ENCODE measurements at regions not wholly inside any gene's neighbourhood (a gene's known extent, or its start where the extent isn't known, plus 50 kb on each side); places are given as distances from the start of the nearest gene placed in this dataset.

DNA sequence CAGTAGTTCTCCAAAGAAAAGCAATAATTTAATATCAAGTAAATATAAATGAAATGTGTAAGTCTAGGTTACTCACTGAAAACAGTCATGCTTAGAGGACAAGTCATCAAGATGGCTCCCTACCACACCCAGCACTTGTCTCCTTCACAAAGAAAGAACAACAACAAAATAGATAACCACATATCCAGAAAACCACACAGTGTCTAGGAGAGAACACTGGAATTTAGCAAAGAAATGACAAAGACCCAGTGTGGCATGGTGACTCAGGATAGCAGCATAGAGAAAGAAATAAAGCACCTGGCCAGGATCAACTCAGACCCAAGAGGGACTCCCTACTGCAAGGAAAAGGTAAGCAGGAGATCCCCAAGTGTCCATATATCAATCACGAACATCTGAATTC is 356.2 kb downstream of the TMEM161B start:
- TF ChIP-seq DPF2 (IDR thresholded peaks at IDR 0.05): no peak
- TF ChIP-seq, protein P1, sequence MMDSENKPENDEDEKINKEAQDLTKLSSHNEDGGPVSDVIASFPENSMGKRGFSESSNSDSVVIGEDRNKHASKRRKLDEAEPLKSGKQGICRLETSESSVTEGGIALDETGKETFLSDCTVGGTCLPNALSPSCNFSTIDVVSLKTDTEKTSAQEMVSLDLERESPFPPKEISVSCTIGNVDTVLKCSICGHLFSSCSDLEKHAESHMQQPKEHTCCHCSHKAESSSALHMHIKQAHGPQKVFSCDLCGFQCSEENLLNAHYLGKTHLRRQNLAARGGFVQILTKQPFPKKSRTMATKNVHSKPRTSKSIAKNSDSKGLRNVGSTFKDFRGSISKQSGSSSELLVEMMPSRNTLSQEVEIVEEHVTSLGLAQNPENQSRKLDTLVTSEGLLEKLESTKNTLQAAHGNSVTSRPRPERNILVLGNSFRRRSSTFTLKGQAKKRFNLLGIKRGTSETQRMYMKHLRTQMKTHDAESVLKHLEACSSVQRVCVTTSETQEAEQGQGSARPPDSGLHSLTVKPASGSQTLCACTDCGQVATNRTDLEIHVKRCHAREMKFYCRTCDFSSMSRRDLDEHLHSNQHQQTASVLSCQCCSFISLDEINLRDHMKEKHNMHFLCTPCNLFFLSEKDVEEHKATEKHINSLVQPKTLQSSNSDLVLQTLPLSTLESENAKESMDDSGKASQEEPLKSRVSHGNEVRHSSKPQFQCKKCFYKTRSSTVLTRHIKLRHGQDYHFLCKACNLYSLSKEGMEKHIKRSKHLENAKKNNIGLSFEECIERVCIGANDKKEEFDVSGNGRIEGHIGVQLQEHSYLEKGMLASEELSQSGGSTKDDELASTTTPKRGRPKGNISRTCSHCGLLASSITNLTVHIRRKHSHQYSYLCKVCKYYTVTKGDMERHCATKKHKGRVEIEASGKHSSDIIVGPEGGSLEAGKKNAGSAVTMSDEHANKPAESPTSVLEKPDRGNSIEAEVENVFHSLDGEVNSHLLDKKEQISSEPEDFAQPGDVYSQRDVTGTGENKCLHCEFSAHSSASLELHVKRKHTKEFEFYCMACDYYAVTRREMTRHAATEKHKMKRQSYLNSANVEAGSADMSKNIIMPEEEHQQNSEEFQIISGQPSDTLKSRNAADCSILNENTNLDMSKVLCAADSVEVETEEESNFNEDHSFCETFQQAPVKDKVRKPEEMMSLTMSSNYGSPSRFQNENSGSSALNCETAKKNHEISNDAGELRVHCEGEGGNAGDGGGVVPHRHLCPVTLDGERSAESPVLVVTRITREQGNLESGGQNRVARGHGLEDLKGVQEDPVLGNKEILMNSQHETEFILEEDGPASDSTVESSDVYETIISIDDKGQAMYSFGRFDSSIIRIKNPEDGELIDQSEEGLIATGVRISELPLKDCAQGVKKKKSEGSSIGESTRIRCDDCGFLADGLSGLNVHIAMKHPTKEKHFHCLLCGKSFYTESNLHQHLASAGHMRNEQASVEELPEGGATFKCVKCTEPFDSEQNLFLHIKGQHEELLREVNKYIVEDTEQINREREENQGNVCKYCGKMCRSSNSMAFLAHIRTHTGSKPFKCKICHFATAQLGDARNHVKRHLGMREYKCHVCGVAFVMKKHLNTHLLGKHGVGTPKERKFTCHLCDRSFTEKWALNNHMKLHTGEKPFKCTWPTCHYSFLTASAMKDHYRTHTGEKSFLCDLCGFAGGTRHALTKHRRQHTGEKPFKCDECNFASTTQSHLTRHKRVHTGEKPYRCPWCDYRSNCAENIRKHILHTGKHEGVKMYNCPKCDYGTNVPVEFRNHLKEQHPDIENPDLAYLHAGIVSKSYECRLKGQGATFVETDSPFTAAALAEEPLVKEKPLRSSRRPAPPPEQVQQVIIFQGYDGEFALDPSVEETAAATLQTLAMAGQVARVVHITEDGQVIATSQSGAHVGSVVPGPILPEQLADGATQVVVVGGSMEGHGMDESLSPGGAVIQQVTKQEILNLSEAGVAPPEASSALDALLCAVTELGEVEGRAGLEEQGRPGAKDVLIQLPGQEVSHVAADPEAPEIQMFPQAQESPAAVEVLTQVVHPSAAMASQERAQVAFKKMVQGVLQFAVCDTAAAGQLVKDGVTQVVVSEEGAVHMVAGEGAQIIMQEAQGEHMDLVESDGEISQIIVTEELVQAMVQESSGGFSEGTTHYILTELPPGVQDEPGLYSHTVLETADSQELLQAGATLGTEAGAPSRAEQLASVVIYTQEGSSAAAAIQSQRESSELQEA (IDR thresholded peaks at IDR 0.05; ENCODE audit: low read depth): no peak
- TF ChIP-seq, protein P2, sequence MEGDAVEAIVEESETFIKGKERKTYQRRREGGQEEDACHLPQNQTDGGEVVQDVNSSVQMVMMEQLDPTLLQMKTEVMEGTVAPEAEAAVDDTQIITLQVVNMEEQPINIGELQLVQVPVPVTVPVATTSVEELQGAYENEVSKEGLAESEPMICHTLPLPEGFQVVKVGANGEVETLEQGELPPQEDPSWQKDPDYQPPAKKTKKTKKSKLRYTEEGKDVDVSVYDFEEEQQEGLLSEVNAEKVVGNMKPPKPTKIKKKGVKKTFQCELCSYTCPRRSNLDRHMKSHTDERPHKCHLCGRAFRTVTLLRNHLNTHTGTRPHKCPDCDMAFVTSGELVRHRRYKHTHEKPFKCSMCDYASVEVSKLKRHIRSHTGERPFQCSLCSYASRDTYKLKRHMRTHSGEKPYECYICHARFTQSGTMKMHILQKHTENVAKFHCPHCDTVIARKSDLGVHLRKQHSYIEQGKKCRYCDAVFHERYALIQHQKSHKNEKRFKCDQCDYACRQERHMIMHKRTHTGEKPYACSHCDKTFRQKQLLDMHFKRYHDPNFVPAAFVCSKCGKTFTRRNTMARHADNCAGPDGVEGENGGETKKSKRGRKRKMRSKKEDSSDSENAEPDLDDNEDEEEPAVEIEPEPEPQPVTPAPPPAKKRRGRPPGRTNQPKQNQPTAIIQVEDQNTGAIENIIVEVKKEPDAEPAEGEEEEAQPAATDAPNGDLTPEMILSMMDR (IDR thresholded peaks at IDR 0.05 in 2 of 3, conservative IDR thresholded peaks at IDR 0.05 in 1 of 3; ENCODE audit: insufficient read depth in 2 of 3, low read depth in 1 of 3, low read length in 3 of 3): no peak
- no peak for TF ChIP-seq SMARCA5 (IDR thresholded peaks at IDR 0.05)
- TF ChIP-seq PATZ1 (CRISPR knock-in tag; IDR thresholded peaks at IDR 0.05; ENCODE audit: borderline replicate concordance): no peak
- TF ChIP-seq PREB (CRISPR knock-in tag; IDR thresholded peaks at IDR 0.05): no peak
- no peak for TF ChIP-seq USF2 (CRISPR knock-in tag; IDR thresholded peaks at IDR 0.05)

Data from K562 (cell line).